ENCODE measurements at regions not wholly inside any gene's neighbourhood (a gene's known extent, or its start where the extent isn't known, plus 50 kb on each side); places are given as distances from the start of the nearest gene placed in this dataset.
"Not testable (repeated sequence)": the region's sequence is repeated elsewhere in the genome, so short reads cannot be mapped to it uniquely, and the experiment has no call there.

- no peaks in the 10 kb centered on the region for H3K9me3 ChIP-seq (ENCODE audit: severe bottlenecking)
- no peaks in the 10 kb centered on the region for H3K27me3 ChIP-seq (ENCODE audit: insufficient read depth, low read depth, severe bottlenecking)
- no peak for TF ChIP-seq CTCF (IDR thresholded peaks at IDR 0.05; ENCODE audit: low read depth, low read length)
- no peak for DNase-seq
- H3K27ac ChIP-seq, result no peak overlapping the region
- H3K4me3 ChIP-seq (ENCODE audit: low read depth, low read length), result no peak overlapping the region
- no peaks in the 10 kb centered on the region for H3K36me3 ChIP-seq
Measured at GRCh38 chr2:131641414-131642206, 113.9 kb downstream of the CCDC74A start.

GRCh38 chr2:131643180-131643579, 115.5 kb downstream of the CCDC74A start:
- not testable (repeated sequence) for H3K27ac ChIP-seq; H3K27me3 ChIP-seq (ENCODE audit: insufficient read depth, low read depth, severe bottlenecking); H3K36me3 ChIP-seq; DNase-seq; H3K4me3 ChIP-seq (ENCODE audit: low read depth, low read length); H3K9me3 ChIP-seq (ENCODE audit: severe bottlenecking)

DNA sequence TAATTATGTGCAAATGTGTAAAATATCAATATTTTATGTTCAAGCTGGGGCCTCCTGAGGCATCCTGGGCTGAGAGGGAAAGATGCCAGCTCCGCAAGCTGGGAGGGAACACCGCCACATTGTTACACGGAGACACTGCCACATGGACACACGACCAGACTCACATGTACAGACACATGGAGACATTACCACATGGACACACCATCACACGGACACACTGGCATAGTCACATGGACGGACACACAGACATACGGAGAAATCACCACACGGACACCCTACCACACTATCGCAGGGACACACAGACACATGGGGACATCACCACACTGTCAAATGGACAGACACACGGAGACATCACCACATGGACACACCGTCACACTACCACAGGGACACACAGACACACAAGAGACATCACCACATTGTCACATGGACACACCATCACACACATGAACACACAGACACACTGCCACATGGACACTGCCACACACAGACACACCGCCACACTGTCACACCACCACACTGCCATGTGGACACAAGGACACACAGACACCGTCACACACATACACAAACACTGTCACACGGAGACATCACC, 117.6 kb downstream of the CCDC74A start:
- no peak overlapping the region for H3K27ac ChIP-seq
- no peaks in the 10 kb centered on the region for H3K27me3 ChIP-seq (ENCODE audit: insufficient read depth, low read depth, severe bottlenecking)
- H3K4me3 ChIP-seq (ENCODE audit: low read depth, low read length), result no peak overlapping the region
- H3K9me3 ChIP-seq (ENCODE audit: severe bottlenecking), result no peaks in the 10 kb centered on the region
- no peak for TF ChIP-seq CTCF (IDR thresholded peaks at IDR 0.05; ENCODE audit: low read depth, low read length)
- DNase-seq, result no peak
- H3K36me3 ChIP-seq, result no peaks in the 10 kb centered on the region

- not testable (repeated sequence) for H3K4me3 ChIP-seq (ENCODE audit: low read depth, low read length); H3K27ac ChIP-seq; H3K36me3 ChIP-seq; DNase-seq; H3K27me3 ChIP-seq (ENCODE audit: insufficient read depth, low read depth, severe bottlenecking); H3K9me3 ChIP-seq (ENCODE audit: severe bottlenecking)
Measured at GRCh38 chr2:131646220-131646619, 118.5 kb downstream of the CCDC74A start.

DNA sequence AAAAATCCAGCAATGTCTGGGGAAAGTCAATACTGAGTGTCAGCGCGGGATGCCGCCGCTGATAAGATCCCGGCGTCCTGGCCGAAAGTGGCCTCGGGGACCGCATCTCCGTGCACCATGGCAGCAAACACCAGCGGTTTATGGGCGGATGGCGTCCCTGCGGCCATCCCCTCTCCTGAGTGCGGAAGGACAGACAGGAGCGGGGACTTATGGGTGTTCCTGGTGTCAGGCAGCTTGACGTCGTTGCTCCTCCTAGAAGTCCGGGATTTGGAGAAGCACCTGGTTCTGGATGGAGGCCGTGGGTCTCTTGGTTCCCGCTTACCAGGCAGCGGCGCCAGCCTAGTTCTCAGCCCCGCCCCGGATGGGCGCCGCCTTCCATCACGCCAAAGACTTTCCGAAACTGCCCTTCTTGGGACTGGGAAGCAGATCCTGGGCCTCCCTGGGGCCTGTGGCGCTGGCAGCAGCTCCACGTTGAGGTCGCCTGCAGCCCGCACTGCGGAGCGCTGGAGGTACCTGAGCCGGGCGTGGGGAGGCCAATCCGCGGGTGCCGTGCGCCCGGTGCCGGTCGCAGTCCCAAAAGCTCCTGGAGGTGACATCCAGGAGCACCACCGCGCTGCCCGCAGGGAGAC, 119.1 kb downstream of the CCDC74A start:
- Histone ChIP-seq H3K27ac (no peak overlapping the region), H3K27me3 (ENCODE audit: insufficient read depth, low read depth, severe bottlenecking) (no peaks in the 10 kb centered on the region), H3K9me3 (ENCODE audit: severe bottlenecking) (no peaks in the 10 kb centered on the region), H3K36me3 (no peaks in the 10 kb centered on the region), H3K4me3 (ENCODE audit: low read depth, low read length) (no peak overlapping the region)
- TF ChIP-seq CTCF (IDR thresholded peaks at IDR 0.05; ENCODE audit: low read depth, low read length), result no peak
- no peak for DNase-seq

GRCh38 chr2:131648565-131648964, 120.9 kb downstream of the CCDC74A start:
- not testable (repeated sequence) for H3K36me3 ChIP-seq; H3K4me3 ChIP-seq (ENCODE audit: low read depth, low read length); H3K27ac ChIP-seq; DNase-seq; H3K27me3 ChIP-seq (ENCODE audit: insufficient read depth, low read depth, severe bottlenecking); H3K9me3 ChIP-seq (ENCODE audit: severe bottlenecking)

GRCh38 chr2:131652246-131652645, 124.6 kb downstream of the CCDC74A start:
- not testable (repeated sequence) for H3K27ac ChIP-seq; H3K4me3 ChIP-seq (ENCODE audit: low read depth, low read length); H3K27me3 ChIP-seq (ENCODE audit: insufficient read depth, low read depth, severe bottlenecking); DNase-seq; H3K36me3 ChIP-seq; H3K9me3 ChIP-seq (ENCODE audit: severe bottlenecking)

DNA sequence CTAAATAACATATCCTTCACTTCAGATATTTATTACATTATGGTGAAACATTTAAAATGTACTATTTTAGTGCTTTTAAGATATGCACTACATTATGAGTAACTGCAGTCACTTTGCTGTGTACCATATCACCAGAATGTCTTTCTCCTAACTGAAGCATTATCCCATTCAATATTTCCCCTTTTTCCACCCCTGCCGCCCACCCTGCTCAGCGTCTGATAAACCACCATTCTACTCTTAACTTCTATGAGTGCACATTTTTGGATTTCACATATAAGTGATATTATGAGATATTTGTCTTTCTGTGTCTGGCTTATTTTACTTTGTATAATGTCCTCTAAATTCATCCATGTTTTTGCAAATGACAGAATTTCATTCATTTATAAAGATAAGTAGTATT, 126.4 kb downstream of the CCDC74A start:
- not testable (repeated sequence) for DNase-seq; H3K36me3 ChIP-seq; H3K27me3 ChIP-seq (ENCODE audit: insufficient read depth, low read depth, severe bottlenecking); H3K4me3 ChIP-seq (ENCODE audit: low read depth, low read length); H3K9me3 ChIP-seq (ENCODE audit: severe bottlenecking); H3K27ac ChIP-seq
